ENCODE measurements at regions not wholly inside any gene's neighbourhood (a gene's known extent, or its start where the extent isn't known, plus 50 kb on each side); places are given as distances from the start of the nearest gene placed in this dataset.

GRCh38 chr1:190658907-190659306 is 181.2 kb upstream of the BRINP3 start:
- peaks cover 3% of the 10 kb centered on the region for H3K4me1 Mint-ChIP-seq
- H3K36me3 Mint-ChIP-seq, result no peaks in the 10 kb centered on the region
- H3K27me3 Mint-ChIP-seq (ENCODE audit: insufficient read depth, low read depth), result peaks cover 2% of the 10 kb centered on the region
- no peak overlapping the region for H3K4me2 ChIP-seq
- no peaks in the 10 kb centered on the region for H4K20me1 ChIP-seq (ENCODE audit: low read depth)
- H3K9me3 Mint-ChIP-seq, result no peaks in the 10 kb centered on the region
- no peak overlapping the region for H3K9ac ChIP-seq
- no peaks in the 10 kb centered on the region for H3K4me1 ChIP-seq
- no peaks in the 10 kb centered on the region for H3K36me3 ChIP-seq
- H3K9me3 ChIP-seq (ENCODE audit: low read depth), result no peaks in the 10 kb centered on the region
- no peaks in the 10 kb centered on the region for H3K79me2 ChIP-seq (ENCODE audit: low read depth)
- no peak overlapping the region for H3K27ac Mint-ChIP-seq
- no peak overlapping the region for H3K27ac ChIP-seq
- TF ChIP-seq EZH2phosphoT487 (IDR thresholded peaks at IDR 0.05), result no peak
- TF ChIP-seq CTCF (IDR thresholded peaks at IDR 0.05), result no peak
- TF ChIP-seq EZH2 (IDR thresholded peaks at IDR 0.05), result no peak
- no peaks in the 10 kb centered on the region for H3F3A ChIP-seq (ENCODE audit: low read depth)
- no peak overlapping the region for H3K4me3 Mint-ChIP-seq
- no peak overlapping the region for H3K4me3 ChIP-seq
- no peaks in the 10 kb centered on the region for H3K27me3 ChIP-seq
- no peak for DNase-seq (ENCODE audit: low spot score)
- no peak overlapping the region for H2AFZ ChIP-seq (replicated peaks)

GRCh38 chr1:190663962-190664361 is 186.3 kb upstream of the BRINP3 start:
- Histone ChIP-seq H4K20me1 (ENCODE audit: low read depth) (no peaks in the 10 kb centered on the region), H3K9ac (no peak overlapping the region), H2AFZ (replicated peaks) (no peak overlapping the region), H3K36me3 (no peaks in the 10 kb centered on the region), H3K4me1 (no peaks in the 10 kb centered on the region), H3K4me2 (no peak overlapping the region), H3K9me3 (ENCODE audit: low read depth) (no peaks in the 10 kb centered on the region), H3F3A (ENCODE audit: low read depth) (no peaks in the 10 kb centered on the region), H3K79me2 (ENCODE audit: low read depth) (no peaks in the 10 kb centered on the region), H3K27me3 (no peaks in the 10 kb centered on the region), H3K4me3 (no peak overlapping the region), H3K27ac (no peak overlapping the region)
- no peak for TF ChIP-seq EZH2 (IDR thresholded peaks at IDR 0.05)
- no peak for TF ChIP-seq CTCF (IDR thresholded peaks at IDR 0.05)
- no peak for TF ChIP-seq EZH2phosphoT487 (IDR thresholded peaks at IDR 0.05)
- H3K27me3 Mint-ChIP-seq (ENCODE audit: insufficient read depth, low read depth), result peaks cover 2% of the 10 kb centered on the region
- no peak for DNase-seq (ENCODE audit: low spot score)
- H3K36me3 Mint-ChIP-seq, result no peaks in the 10 kb centered on the region
- no peaks in the 10 kb centered on the region for H3K9me3 Mint-ChIP-seq
- H3K27ac Mint-ChIP-seq, result no peak overlapping the region
- peaks cover 3% of the 10 kb centered on the region for H3K4me1 Mint-ChIP-seq
- H3K4me3 Mint-ChIP-seq, result no peak overlapping the region

- peaks cover 3% of the 10 kb centered on the region for H3K4me1 Mint-ChIP-seq
- Histone ChIP-seq H3K27ac (no peak overlapping the region), H3K27me3 (no peaks in the 10 kb centered on the region)
Measured at GRCh38 chr1:190665045-190665444, 187.4 kb upstream of the BRINP3 start.

More at GRCh38 chr1:190665045-190665444, 187.4 kb upstream of the BRINP3 start:
- Histone ChIP-seq H3F3A (ENCODE audit: low read depth) (no peaks in the 10 kb centered on the region), H3K4me2 (no peak overlapping the region), H3K36me3 (no peaks in the 10 kb centered on the region), H3K4me1 (no peaks in the 10 kb centered on the region), H2AFZ (replicated peaks) (no peak overlapping the region), H3K9ac (no peak overlapping the region), H3K9me3 (ENCODE audit: low read depth) (no peaks in the 10 kb centered on the region), H3K79me2 (ENCODE audit: low read depth) (no peaks in the 10 kb centered on the region), H3K4me3 (no peak overlapping the region), H4K20me1 (ENCODE audit: low read depth) (no peaks in the 10 kb centered on the region)
- H3K9me3 Mint-ChIP-seq, result no peaks in the 10 kb centered on the region
- H3K4me3 Mint-ChIP-seq, result no peak overlapping the region
- no peak for DNase-seq (ENCODE audit: low spot score)
- TF ChIP-seq EZH2 (IDR thresholded peaks at IDR 0.05), result no peak
- no peak for TF ChIP-seq EZH2phosphoT487 (IDR thresholded peaks at IDR 0.05)
- TF ChIP-seq CTCF (IDR thresholded peaks at IDR 0.05), result no peak
- no peaks in the 10 kb centered on the region for H3K36me3 Mint-ChIP-seq
- H3K27me3 Mint-ChIP-seq (ENCODE audit: insufficient read depth, low read depth), result peaks cover 2% of the 10 kb centered on the region
- H3K27ac Mint-ChIP-seq, result no peak overlapping the region
